ENCODE measurements at regions not wholly inside any gene's neighbourhood (a gene's known extent, or its start where the extent isn't known, plus 50 kb on each side); places are given as distances from the start of the nearest gene placed in this dataset.
A peak's percentile ranks its signal among the peaks of the same experiment; 100 is the strongest.

- Mint-ChIP-seq H3K27ac (peak overlapping the region; percentile 6; the same call in 1 of the 2 replicates), H3K27me3 (ENCODE audit: insufficient read depth) (peaks cover 2% of the 10 kb centered on the region; the same call in 1 of the 2 replicates), H3K4me3 (no peak overlapping the region), H3K4me1 (ENCODE audit: low read depth) (peaks cover 22% of the 10 kb centered on the region; the same call in 1 of the 2 replicates), H3K36me3 (ENCODE audit: low read depth) (no peaks in the 10 kb centered on the region), H3K9me3 (peaks cover 13% of the 10 kb centered on the region; the same call in 1 of the 2 replicates)
- no peak for DNase-seq
- no peak for TF ChIP-seq CTCF (IDR thresholded peaks at IDR 0.05)
Observed at GRCh38 chr12:29082522-29082921, 66.6 kb upstream of the FAR2 start.

- peaks cover 19% of the 10 kb centered on the region; the same call in 1 of the 2 replicates for H3K9me3 Mint-ChIP-seq
- no peak for TF ChIP-seq CTCF (IDR thresholded peaks at IDR 0.05)
- no peak overlapping the region for H3K4me3 Mint-ChIP-seq
- H3K27me3 Mint-ChIP-seq (ENCODE audit: insufficient read depth) = peaks cover 4% of the 10 kb centered on the region; the same call in 1 of the 2 replicates
- no peak overlapping the region for H3K27ac Mint-ChIP-seq
- no peak for DNase-seq
- peaks cover 10% of the 10 kb centered on the region; the same call in 1 of the 2 replicates for H3K4me1 Mint-ChIP-seq (ENCODE audit: low read depth)
- no peaks in the 10 kb centered on the region for H3K36me3 Mint-ChIP-seq (ENCODE audit: low read depth)
Observed at GRCh38 chr12:29086325-29087271, 62.5 kb upstream of the FAR2 start.

GRCh38 chr12:29088611-29089219 is 60.4 kb upstream of the FAR2 start:
- no peaks in the 10 kb centered on the region for H3K36me3 Mint-ChIP-seq (ENCODE audit: low read depth)
- H3K9me3 Mint-ChIP-seq = peaks cover 25% of the 10 kb centered on the region; the same call in 1 of the 2 replicates
- no peak overlapping the region for H3K27ac Mint-ChIP-seq
- no peak for DNase-seq
- peaks cover 4% of the 10 kb centered on the region; the same call in 1 of the 2 replicates for H3K27me3 Mint-ChIP-seq (ENCODE audit: insufficient read depth)
- no peaks in the 10 kb centered on the region for H3K4me1 Mint-ChIP-seq (ENCODE audit: low read depth)
- no peak overlapping the region for H3K4me3 Mint-ChIP-seq
- peak; percentile 65 for TF ChIP-seq CTCF (IDR thresholded peaks at IDR 0.05)
